Transverse colon (tissue), 4 donors: ENCODE measurements at regions not wholly inside any gene's neighbourhood (a gene's known extent, or its start where the extent isn't known, plus 50 kb on each side); places are given as distances from the start of the nearest gene placed in this dataset.

ENCODE experiments used
- DNase-seq: peaks from one replicate; pipeline ENCODE4 v3.0.0-alpha.2; 2019
- H3K27ac ChIP-seq, 4 donors: fragments of 200-600 bp; sonication (generic); 2 replicates each; pipeline ENCODE4 v1.5.1; 2016 to 2018; ENCODE audit warnings: inconsistent platforms in 4 of 4
- H3K27me3 ChIP-seq: fragments of 200-600 bp; sonication (generic); 2 replicates; pipeline ENCODE4 v1.5.1; 2017; ENCODE audit warnings: inconsistent platforms
- H3K36me3 ChIP-seq, 4 donors: fragments of 200-600 bp; sonication (generic); 2 replicates each; pipeline ENCODE4 v1.5.1; 2017 to 2019; ENCODE audit warnings: inconsistent platforms in 4 of 4
- H3K4me1 ChIP-seq, 4 donors: fragments of 200-600 bp; sonication (generic); 2 replicates each; pipeline ENCODE4 v1.5.1; 2017 to 2020; ENCODE audit warnings: inconsistent platforms in 4 of 4
- H3K4me3 ChIP-seq, 4 donors: fragments of 200-600 bp; sonication (generic); 1 replicate in 1 of 4; 2 replicates in 3 of 4; pipeline versions ENCODE4 v1.5.1 to v1.6.1; 2017 to 2019; ENCODE audit warnings: inconsistent platforms in 4 of 4
- H3K9me3 ChIP-seq, 2 donors: fragments of 200-600 bp; sonication (generic); 2 replicates each; pipeline ENCODE4 v1.5.1; 2017 to 2019; ENCODE audit warnings: inconsistent platforms in 2 of 2
- EP300 ChIP-seq: sonication (generic); formaldehyde crosslinking; IDR thresholded peaks from one replicate; pipeline ENCODE4 v1.6.1; 2017; ENCODE audit warnings: antibody characterized with exemption, low read depth
- POLR2A ChIP-seq: fragments of 450-650 bp; IDR thresholded peaks from one replicate; pipeline ENCODE4 v1.6.1; 2016; ENCODE audit warnings: antibody characterized with exemption, mild to moderate bottlenecking, moderate library complexity
- POLR2AphosphoS5 ChIP-seq, 3 donors: sonication (generic); formaldehyde crosslinking; IDR thresholded peaks; one replicate each; pipeline ENCODE4 v1.6.1; 2016; ENCODE audit warnings: antibody characterized with exemption in 3 of 3
- WGBS, 2 donors: methylation state at CpG; one replicate each; pipeline ENCODE4 v1.1.5; 2018; ENCODE audit warnings: low coverage in 1 of 2; 5-methylcytosine and 5-hydroxymethylcytosine counted together
- in situ Hi-C, 4 donors: fragments of 200-750 bp; cut with MboI; loops; one replicate each; pipeline versions ENCODE4 v1.15.0 to v1.15.1; 2017; ENCODE audit warnings: low sequenced_read_pairs in 3 of 4, low pct_ligation_motif_present in 1 of 4, low pct_unique_long_range_greater_than_20kb in 1 of 4
- intact Hi-C: fragments of 100-400 bp; cut with DNase I; formaldehyde crosslinking; loops from one replicate; pipeline ENCODE4 v1.15.1; 2023; ENCODE audit warnings: low total_unique reads
- TF ChIP-seq, protein P1 (sequence below), 5 experiments: fragments of 200-600 bp in 3 of 5; fragments of 450-650 bp in 2 of 5; sonication (generic) in 3 of 5; IDR thresholded peaks; 1 replicate in 2 of 5; 2 replicates in 3 of 5; pipeline ENCODE4 v1.5.1; 2016 to 2017; ENCODE audit warnings: antibody characterized with exemption in 5 of 5, inconsistent platforms in 3 of 5, mild to moderate bottlenecking in 2 of 5, moderate library complexity in 1 of 5

DNA sequence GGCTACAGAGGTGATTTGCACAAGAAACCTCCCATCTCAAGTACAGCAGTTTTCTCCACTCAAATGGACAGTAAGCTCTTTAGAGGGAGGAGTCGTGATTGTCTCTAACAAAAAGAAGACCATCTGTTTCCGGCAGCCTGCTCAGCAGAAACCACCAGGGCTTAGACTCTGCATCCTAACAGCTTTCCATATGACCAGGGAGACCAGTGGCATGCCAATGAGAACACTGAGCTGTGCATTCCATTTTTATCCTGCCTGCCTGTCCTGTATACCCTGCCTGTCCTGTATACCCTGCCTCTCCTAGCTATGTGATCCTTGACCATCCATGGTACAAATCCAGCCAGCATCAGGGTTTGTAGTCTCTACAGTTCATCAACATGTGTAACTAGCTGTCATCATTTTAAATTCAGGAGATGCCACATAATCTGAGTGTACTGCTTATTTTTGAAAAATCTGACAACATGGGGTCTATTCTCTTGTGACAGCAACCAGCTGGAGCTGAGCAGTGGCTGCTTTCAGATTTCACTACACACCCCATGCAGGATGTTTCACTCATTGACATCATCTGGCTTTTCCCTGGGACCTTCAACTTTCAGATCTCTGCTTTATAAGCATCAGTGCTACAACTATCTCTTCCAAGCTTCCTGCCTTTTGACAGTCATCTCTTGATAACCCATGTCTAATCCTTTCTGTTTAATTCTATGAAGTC lies 50.5 kb upstream of the POU2AF2 start:
- WGBS, 2 donors, result 40 to 70% methylated on average over 1 to 2 of the region's 2 CpGs
- Histone ChIP-seq H3K36me3 (no peaks in the 10 kb centered on the region), H3K4me1 (no peaks in the 10 kb centered on the region), H3K4me3 (no peak overlapping the region), H3K27ac (no peak overlapping the region), H3K27me3 (no peaks in the 10 kb centered on the region), H3K9me3 (no peaks in the 10 kb centered on the region)
- in situ Hi-C loops, result no loop called here
- TF ChIP-seq, protein P1, sequence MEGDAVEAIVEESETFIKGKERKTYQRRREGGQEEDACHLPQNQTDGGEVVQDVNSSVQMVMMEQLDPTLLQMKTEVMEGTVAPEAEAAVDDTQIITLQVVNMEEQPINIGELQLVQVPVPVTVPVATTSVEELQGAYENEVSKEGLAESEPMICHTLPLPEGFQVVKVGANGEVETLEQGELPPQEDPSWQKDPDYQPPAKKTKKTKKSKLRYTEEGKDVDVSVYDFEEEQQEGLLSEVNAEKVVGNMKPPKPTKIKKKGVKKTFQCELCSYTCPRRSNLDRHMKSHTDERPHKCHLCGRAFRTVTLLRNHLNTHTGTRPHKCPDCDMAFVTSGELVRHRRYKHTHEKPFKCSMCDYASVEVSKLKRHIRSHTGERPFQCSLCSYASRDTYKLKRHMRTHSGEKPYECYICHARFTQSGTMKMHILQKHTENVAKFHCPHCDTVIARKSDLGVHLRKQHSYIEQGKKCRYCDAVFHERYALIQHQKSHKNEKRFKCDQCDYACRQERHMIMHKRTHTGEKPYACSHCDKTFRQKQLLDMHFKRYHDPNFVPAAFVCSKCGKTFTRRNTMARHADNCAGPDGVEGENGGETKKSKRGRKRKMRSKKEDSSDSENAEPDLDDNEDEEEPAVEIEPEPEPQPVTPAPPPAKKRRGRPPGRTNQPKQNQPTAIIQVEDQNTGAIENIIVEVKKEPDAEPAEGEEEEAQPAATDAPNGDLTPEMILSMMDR (IDR thresholded peaks at IDR 0.05), result no peak
- TF ChIP-seq POLR2AphosphoS5 (IDR thresholded peaks at IDR 0.05), result no peak
- intact Hi-C loops, result no loop called here
- DNase-seq, result no peak

DNA sequence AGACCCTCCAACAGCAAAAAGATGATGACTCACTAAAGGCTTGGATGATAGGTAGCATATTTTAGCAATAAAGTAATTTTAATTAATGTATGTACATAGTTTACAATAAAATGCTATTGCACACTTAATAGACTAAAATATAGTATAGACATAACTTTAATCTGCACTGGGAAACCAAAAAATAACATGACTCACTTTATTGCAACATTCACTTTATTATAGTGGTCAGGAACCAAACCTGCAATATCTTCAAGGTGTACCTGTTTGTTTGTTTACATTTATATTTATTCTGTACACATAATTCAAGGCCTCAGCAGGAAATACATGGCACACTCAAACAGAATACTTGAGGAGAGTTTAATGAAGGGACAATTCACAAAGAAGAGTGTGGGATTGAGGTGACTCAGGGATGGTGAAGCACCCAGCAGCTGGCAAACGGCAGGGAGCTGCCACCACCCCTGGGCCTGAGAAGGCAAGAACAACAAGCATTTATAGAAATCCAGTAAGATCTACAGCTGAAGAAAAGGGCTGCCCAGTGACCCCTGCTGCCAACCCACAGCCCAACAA lies 51.5 kb upstream of the POU2AF2 start:
- no peaks in the 10 kb centered on the region for H3K4me1 ChIP-seq
- WGBS, 2 donors, result 62 to 100% methylated on average over 1 of the region's 1 CpG
- no peak overlapping the region for H3K27ac ChIP-seq
- H3K36me3 ChIP-seq, result no peaks in the 10 kb centered on the region
- H3K4me3 ChIP-seq, result no peak overlapping the region
- no peak for DNase-seq
- intact Hi-C loops, result no loop called here
- in situ Hi-C loops, result no loop called here
- TF ChIP-seq EP300, result no peak
- no peak for TF ChIP-seq POLR2AphosphoS5 (IDR thresholded peaks at IDR 0.05)
- TF ChIP-seq, protein P1 (IDR thresholded peaks at IDR 0.05), result no peak
- no peak for TF ChIP-seq POLR2A
- H3K9me3 ChIP-seq, result no peaks in the 10 kb centered on the region
- no peaks in the 10 kb centered on the region for H3K27me3 ChIP-seq

DNA sequence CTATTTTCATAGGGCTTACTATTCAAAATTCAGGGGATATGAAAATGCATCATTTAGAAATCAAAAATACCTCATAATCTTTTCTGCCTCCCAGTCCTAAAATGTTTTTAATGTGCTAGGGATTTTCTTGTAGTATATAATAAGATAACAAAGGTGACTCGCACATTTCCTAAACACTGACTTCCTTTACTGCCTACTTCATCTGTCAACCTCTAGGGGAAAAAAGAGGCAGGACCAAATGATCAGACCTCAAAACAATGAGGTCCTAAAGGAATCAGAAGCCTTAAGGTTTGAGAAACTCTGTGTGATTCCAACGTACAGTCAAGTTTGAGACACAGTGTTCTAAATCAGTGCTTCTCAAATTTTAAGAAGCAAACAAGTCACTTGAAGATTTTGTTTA lies 56.1 kb upstream of the POU2AF2 start:
- in situ Hi-C loops, result no loop called here
- WGBS, 2 donors, result 63 to 76% methylated on average over 2 of the region's 2 CpGs
- Histone ChIP-seq H3K27ac (no peak overlapping the region), H3K9me3 (no peaks in the 10 kb centered on the region), H3K4me1 (peaks cover 0 to 3% (median 0%) of the 10 kb centered on the region in 4 donors), H3K27me3 (no peaks in the 10 kb centered on the region), H3K4me3 (no peak overlapping the region), H3K36me3 (no peaks in the 10 kb centered on the region)
- DNase-seq, result no peak
- TF ChIP-seq POLR2A, result no peak
- no peak for TF ChIP-seq EP300
- TF ChIP-seq POLR2AphosphoS5 (IDR thresholded peaks at IDR 0.05), result no peak
- TF ChIP-seq, protein P1 (IDR thresholded peaks at IDR 0.05), result no peak
- intact Hi-C loops, result no loop called here

DNA sequence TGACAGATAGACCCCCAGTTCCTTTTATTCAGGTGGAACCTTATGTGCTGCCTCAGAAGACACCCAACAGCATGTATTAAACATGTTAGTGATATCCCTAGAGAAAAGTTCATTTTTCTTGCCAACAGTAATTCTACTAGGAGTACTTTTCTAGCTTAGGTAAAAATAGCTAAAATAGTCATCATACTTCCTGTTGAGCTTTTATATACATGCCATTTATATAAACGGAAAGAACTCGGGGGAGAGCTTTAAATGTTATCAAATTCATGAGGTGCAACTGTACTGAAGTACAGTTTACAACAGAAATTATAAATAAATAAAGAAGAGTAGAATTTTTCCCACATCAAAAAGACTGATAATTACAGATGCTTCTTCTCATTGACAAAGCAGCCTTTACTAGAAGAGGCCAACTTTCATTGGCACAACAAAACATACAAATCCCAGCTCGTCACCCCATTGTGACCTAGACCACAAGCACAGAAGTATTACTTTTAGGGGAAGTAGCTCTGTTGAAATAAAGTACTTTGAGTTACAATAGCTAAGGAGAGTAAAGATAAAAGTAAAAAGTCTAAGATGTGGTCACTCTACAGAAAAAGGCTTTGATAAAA lies 59.1 kb upstream of the POU2AF2 start:
- 35 to 39% methylated on average over 3 of the region's 3 CpGs for WGBS, 2 donors
- peaks cover 0 to 3% (median 0%) of the 10 kb centered on the region in 4 donors for H3K4me1 ChIP-seq
- in situ Hi-C loops, result no loop called here
- no peaks in the 10 kb centered on the region for H3K36me3 ChIP-seq
- H3K27me3 ChIP-seq, result no peaks in the 10 kb centered on the region
- no peaks in the 10 kb centered on the region for H3K9me3 ChIP-seq
- H3K27ac ChIP-seq, result no peak overlapping the region
- intact Hi-C loops, result no loop called here
- TF ChIP-seq EP300 (no peak), POLR2A (no peak), POLR2AphosphoS5 (IDR thresholded peaks at IDR 0.05) (no peak)
- TF ChIP-seq, protein P1 (IDR thresholded peaks at IDR 0.05), result no peak
- no peak for DNase-seq
- no peak overlapping the region for H3K4me3 ChIP-seq
